ENCODE measurements at regions not wholly inside any gene's neighbourhood (a gene's known extent, or its start where the extent isn't known, plus 50 kb on each side); places are given as distances from the start of the nearest gene placed in this dataset.
A peak's percentile ranks its signal among the peaks of the same experiment; 100 is the strongest.
"Not testable (repeated sequence)": the region's sequence is repeated elsewhere in the genome, so short reads cannot be mapped to it uniquely, and the experiment has no call there.

DNA sequence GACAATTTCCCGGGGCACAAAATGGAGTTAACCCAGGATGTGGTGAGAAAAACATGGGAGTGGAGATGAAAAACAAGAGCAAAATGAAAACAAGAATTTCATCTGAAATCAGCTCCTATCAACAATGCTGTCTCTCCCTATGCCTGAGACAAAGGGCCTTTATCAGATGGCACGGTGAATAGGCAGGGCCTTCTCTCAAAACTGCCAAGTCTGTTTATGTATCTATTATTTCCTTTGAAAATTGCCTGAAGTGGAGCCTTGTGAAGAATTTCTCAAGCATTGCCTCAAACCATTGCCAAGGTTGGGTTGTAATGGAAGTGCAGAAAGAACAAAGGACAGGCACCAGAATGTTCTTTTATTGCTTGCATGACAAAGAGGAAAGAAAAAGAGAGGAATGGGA is 74.7 kb downstream of the BTBD3 start:
- H3K9me3 ChIP-seq, result no peaks in the 10 kb centered on the region
- no peaks in the 10 kb centered on the region for H3K27me3 ChIP-seq
- no peaks in the 10 kb centered on the region for H3K36me3 ChIP-seq
- WGBS, 2 donors, result 60 to 79% methylated on average over 2 of the region's 2 CpGs
- DNase-seq, result no peak
- TF ChIP-seq POLR2A (IDR thresholded peaks at IDR 0.05), result no peak
- TF ChIP-seq, protein P1, sequence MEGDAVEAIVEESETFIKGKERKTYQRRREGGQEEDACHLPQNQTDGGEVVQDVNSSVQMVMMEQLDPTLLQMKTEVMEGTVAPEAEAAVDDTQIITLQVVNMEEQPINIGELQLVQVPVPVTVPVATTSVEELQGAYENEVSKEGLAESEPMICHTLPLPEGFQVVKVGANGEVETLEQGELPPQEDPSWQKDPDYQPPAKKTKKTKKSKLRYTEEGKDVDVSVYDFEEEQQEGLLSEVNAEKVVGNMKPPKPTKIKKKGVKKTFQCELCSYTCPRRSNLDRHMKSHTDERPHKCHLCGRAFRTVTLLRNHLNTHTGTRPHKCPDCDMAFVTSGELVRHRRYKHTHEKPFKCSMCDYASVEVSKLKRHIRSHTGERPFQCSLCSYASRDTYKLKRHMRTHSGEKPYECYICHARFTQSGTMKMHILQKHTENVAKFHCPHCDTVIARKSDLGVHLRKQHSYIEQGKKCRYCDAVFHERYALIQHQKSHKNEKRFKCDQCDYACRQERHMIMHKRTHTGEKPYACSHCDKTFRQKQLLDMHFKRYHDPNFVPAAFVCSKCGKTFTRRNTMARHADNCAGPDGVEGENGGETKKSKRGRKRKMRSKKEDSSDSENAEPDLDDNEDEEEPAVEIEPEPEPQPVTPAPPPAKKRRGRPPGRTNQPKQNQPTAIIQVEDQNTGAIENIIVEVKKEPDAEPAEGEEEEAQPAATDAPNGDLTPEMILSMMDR (IDR thresholded peaks at IDR 0.05), result no peak
- intact Hi-C loops (cut with DNase I), result no loop called here
- H3K4me1 ChIP-seq, result no peaks in the 10 kb centered on the region
- H3K4me3 ChIP-seq, result no peak overlapping the region
- H3K27ac ChIP-seq, result no peak overlapping the region

DNA sequence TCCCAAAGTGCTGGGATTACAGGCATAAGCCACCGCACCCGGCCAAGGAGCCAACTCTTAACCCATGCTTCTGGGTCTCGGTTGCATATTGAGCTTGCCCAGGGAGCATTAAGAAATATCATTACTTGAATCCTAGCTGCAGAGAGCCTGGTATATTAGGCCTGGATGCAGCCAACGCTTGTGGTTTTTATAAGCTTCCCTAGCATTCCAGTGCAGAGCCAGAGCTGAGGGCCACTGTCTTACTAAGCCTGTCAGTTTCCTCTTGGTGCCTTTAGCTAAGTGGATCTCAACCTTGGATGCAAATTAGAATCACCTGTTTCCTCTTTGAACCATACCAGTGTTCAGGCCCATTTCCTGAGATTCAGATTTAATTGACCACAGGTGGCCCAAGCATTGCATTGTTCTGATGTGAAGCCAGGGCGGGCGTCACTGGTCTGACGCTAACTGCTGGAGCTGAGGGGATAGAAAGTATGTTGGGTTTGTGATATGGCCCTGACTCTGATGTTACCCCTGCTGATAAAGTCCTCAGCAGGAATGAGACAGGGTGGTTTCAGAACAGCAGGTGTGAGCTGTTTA is 76.3 kb downstream of the BTBD3 start:
- intact Hi-C loops (cut with DNase I), result no loop called here
- no peak overlapping the region for H3K27ac ChIP-seq
- WGBS, 2 donors, result 96 to 98% methylated on average over 3 to 7 of the region's 7 CpGs
- H3K4me3 ChIP-seq, result no peak overlapping the region
- H3K27me3 ChIP-seq, result no peaks in the 10 kb centered on the region
- no peaks in the 10 kb centered on the region for H3K36me3 ChIP-seq
- no peak for DNase-seq
- H3K9me3 ChIP-seq, result no peaks in the 10 kb centered on the region
- no peaks in the 10 kb centered on the region for H3K4me1 ChIP-seq
- no peak for TF ChIP-seq POLR2A (IDR thresholded peaks at IDR 0.05)
- TF ChIP-seq, protein P1 (IDR thresholded peaks at IDR 0.05), result no peak

DNA sequence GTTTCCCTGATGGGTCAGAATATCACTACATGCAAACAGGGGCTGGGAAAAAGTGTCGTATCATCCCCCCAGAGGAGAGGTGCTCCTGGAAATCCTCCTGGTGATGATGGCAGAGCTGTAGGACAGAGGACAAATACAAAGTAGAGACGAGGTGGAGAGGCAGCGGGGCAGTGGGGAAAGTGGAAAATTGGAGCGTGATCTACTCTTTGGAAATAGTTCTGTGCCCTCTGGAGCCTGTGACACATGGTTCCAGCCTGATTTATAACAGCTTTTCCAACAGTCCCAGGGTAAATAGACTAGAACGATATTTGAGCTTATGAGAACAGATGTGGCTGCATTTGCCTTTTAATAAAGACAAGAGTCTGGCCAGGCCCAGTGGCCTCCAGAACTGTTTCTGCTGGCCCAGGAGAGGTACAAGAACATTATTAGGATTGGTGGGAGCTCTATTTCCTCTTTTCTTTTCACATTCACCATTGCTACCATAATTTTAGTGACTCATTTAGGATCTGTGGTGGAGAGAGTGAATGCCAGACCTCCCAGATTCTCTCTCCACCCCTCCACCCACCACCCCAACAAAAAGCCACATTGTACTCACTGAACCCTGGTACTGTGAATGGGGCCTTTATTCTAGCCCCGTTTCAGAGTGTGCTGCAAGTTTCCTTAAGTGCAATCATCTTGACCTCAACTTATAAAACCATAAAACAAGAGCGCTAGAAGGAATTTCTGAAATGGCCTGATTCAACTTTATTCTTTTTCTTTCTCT is 78.3 kb downstream of the BTBD3 start:
- H3K27ac ChIP-seq, result no peak overlapping the region
- 67 to 77% methylated on average over 7 of the region's 7 CpGs for WGBS, 2 donors
- H3K36me3 ChIP-seq, result no peaks in the 10 kb centered on the region
- H3K4me3 ChIP-seq, result no peak overlapping the region
- no peaks in the 10 kb centered on the region for H3K9me3 ChIP-seq
- DNase-seq, result no peak
- H3K27me3 ChIP-seq, result no peaks in the 10 kb centered on the region
- intact Hi-C loops (cut with DNase I), result no loop called here
- TF ChIP-seq, protein P1 (IDR thresholded peaks at IDR 0.05), result no peak
- TF ChIP-seq POLR2A (IDR thresholded peaks at IDR 0.05), result no peak
- no peaks in the 10 kb centered on the region for H3K4me1 ChIP-seq

DNA sequence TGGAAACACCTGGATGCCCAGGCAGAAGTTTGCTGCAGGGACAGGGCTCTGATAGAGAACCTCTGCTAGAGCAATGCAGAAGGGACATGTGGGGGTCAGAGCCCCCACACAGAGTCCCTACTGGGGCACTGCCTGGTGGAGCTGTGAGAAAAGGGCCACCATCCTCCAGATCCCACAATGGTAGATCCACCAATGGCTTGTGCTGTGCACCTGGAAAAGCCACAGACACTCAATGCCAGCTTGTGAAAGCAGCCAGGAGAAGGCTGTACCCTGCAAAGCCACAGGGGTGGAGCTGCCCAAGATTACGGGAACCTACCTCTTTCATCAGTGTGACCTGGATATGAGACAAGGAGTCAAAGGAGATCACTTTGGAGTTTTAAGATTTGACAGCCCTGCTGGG is 87.1 kb downstream of the BTBD3 start:
- H3K4me1 ChIP-seq; H3K4me3 ChIP-seq; H3K27ac ChIP-seq; intact Hi-C loops (cut with DNase I); H3K9me3 ChIP-seq; H3K36me3 ChIP-seq; DNase-seq; H3K27me3 ChIP-seq: not testable (repeated sequence)
- 67 to 93% methylated on average over 1 of the region's 1 CpG for WGBS, 2 donors

DNA sequence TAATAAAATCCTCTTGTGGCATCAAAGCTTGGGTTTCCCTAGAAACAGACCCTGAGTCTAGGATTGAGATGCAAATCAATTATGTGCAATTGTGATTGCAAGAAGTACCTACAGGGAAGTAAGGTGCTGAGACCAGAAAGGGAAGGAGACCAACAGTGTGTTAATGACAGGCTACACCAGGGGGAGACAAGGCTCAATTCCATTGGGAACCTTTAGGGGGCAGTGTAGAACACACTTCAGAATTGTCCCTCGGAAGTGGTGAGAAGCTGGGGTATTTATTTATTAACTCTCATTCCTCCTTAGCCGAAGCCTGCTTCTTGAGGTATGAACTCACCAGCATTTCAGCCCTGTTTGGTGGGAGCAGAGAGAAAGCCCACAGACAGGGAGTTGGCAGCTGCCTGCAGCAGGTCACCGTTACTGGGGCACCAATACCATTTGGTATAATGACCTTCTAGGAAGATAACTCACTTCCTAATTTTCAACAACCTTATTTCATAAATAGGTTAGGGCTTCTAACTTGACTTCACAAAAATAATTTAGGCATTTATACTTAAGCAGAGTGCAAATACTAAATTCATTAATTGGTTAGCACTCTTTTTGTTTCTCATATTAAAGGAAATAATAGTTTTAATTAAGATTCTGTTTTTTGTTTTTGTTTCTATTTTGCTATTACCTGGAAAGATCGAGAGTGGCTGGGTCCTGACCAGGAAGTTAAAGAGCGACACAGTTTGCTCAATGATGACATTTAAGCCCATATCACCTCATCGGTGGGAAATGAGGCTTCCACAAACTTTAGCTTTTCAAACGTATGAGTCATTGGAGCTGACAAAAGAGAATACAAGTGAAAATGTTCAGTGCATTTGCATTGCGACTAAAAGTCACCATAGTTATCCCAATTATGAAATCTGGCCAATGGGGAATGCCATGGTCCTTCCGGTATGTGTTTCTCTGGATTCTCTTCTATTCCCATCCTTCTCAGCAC is 94.8 kb downstream of the BTBD3 start:
- TF ChIP-seq, protein P1 (IDR thresholded peaks at IDR 0.05), result peak in 5 of 6 experiments; percentile 63 to 92 (median 67)
- no peak for TF ChIP-seq POLR2A (IDR thresholded peaks at IDR 0.05)
- Histone ChIP-seq H3K27ac (no peak overlapping the region), H3K4me1 (no peaks in the 10 kb centered on the region), H3K4me3 (no peak overlapping the region), H3K36me3 (no peaks in the 10 kb centered on the region), H3K9me3 (no peaks in the 10 kb centered on the region), H3K27me3 (no peaks in the 10 kb centered on the region)
- DNase-seq, result no peak
- 67 to 79% methylated on average over 9 of the region's 9 CpGs for WGBS, 2 donors
- intact Hi-C loops (cut with DNase I), result no loop called here
